HEK293 (cell line): ENCODE measurements at regions not wholly inside any gene's neighbourhood (a gene's known extent, or its start where the extent isn't known, plus 50 kb on each side); places are given as distances from the start of the nearest gene placed in this dataset.

ENCODE experiments used
- CTCF ChIA-PET: fragments of 350-600 bp; formaldehyde crosslinking; extraction: SDS; loops from one replicate; lab custom pipeline; 2021; ENCODE audit warnings: antibody characterized with exemption; lab: Yijun Ruan, JAX
- POLR2A ChIA-PET: fragments of 300-600 bp; formaldehyde crosslinking; extraction: SDS; loops from one replicate; lab custom pipeline; 2020; ENCODE audit warnings: antibody characterized with exemption, inconsistent platforms; lab: Yijun Ruan, JAX
- H3K27ac ChIP-seq: fragments of 200-500 bp; sonication (Bioruptor generic); 2 replicates; pipeline ENCODE4 v1.5.1; 2014; ENCODE audit warnings: low read depth, low read length, control low read depth, inconsistent platforms; ENCODE audit errors: extremely low read depth
- H3K36me3 ChIP-seq, 2 experiments: fragments of 200-500 bp in 1 of 2; sonication (Bioruptor generic) in 1 of 2; 1 replicate in 1 of 2; 2 replicates in 1 of 2; pipeline ENCODE4 v1.5.1; 2014 to 2017; ENCODE audit warnings: inconsistent platforms in 2 of 2, low read length in 2 of 2; ENCODE audit not compliant: control insufficient read depth in 2 of 2, insufficient read depth in 1 of 2
- H3K4me1 ChIP-seq: fragments of 200-500 bp; sonication (Bioruptor generic); 2 replicates; pipeline ENCODE4 v1.5.1; 2014; ENCODE audit warnings: mild to moderate bottlenecking, low read length, inconsistent platforms; ENCODE audit not compliant: control insufficient read depth, insufficient read depth
- H3K4me3 ChIP-seq: 2 replicates; pipeline ENCODE4 v1.5.1; 2011; ENCODE audit warnings: low read depth, mild to moderate bottlenecking, control low read depth, low read length, moderate library complexity
- H3K9me3 ChIP-seq: fragments of 200-500 bp; sonication (Bioruptor generic); 2 replicates; pipeline ENCODE4 v1.5.1; 2014; ENCODE audit warnings: low read depth, low read length, inconsistent platforms; ENCODE audit not compliant: control insufficient read depth, insufficient read depth
- FEZF1 ChIP-seq: fragments of 450-650 bp; formaldehyde crosslinking; IDR thresholded peaks from 2 replicates; pipeline ENCODE4 v1.5.1; 2016; ENCODE audit warnings: missing biosample characterization, missing genetic modification characterization
- HOXA7 ChIP-seq: sonication (generic); formaldehyde crosslinking; IDR thresholded peaks from 2 replicates; pipeline ENCODE4 v1.8.1; 2022; ENCODE audit warnings: missing genetic modification reagents, borderline replicate concordance
- MEIS1 ChIP-seq: sonication (generic); formaldehyde crosslinking; IDR thresholded peaks from 2 replicates; pipeline ENCODE4 v1.8.1; 2022; ENCODE audit warnings: missing genetic modification reagents, mild to moderate bottlenecking, borderline replicate concordance
- OVOL3 ChIP-seq: fragments of 450-650 bp; formaldehyde crosslinking; IDR thresholded peaks from 2 replicates; pipeline ENCODE4 v1.5.1; 2016; ENCODE audit warnings: missing biosample characterization, missing genetic modification characterization
- SP2 ChIP-seq: fragments of 450-650 bp; formaldehyde crosslinking; IDR thresholded peaks from 2 replicates; pipeline ENCODE4 v1.5.1; 2016; ENCODE audit warnings: missing biosample characterization, missing genetic modification characterization
- ZBTB48 ChIP-seq: fragments of 450-650 bp; formaldehyde crosslinking; IDR thresholded peaks from 2 replicates; pipeline ENCODE4 v1.5.1; 2016; ENCODE audit warnings: missing biosample characterization, missing genetic modification characterization
- ZEB2 ChIP-seq: fragments of 450-650 bp; formaldehyde crosslinking; IDR thresholded peaks from 2 replicates; pipeline ENCODE4 v1.5.1; 2016; ENCODE audit warnings: missing biosample characterization, missing genetic modification characterization
- ZNF121 ChIP-seq: fragments of 450-650 bp; formaldehyde crosslinking; IDR thresholded peaks from 2 replicates; pipeline ENCODE4 v1.5.1; 2016; ENCODE audit warnings: missing biosample characterization, missing genetic modification characterization
- ZNF174 ChIP-seq: fragments of 450-650 bp; formaldehyde crosslinking; IDR thresholded peaks from 2 replicates; pipeline ENCODE4 v1.5.0; 2017; ENCODE audit warnings: missing biosample characterization, mild to moderate bottlenecking, missing genetic modification characterization
- ZNF248 ChIP-seq: fragments of 450-650 bp; formaldehyde crosslinking; IDR thresholded peaks from 2 replicates; pipeline ENCODE4 v1.5.1; 2017; ENCODE audit warnings: missing biosample characterization, missing genetic modification characterization
- ZNF266 ChIP-seq: fragments of 450-650 bp; formaldehyde crosslinking; IDR thresholded peaks from 2 replicates; pipeline ENCODE4 v1.5.1; 2016; ENCODE audit warnings: missing biosample characterization, missing genetic modification characterization, low read depth
- ZNF335 ChIP-seq: fragments of 450-650 bp; formaldehyde crosslinking; conservative IDR thresholded peaks from 2 replicates; pipeline ENCODE4 v1.5.1; 2016; ENCODE audit warnings: missing biosample characterization, missing genetic modification characterization
- ZNF341 ChIP-seq: fragments of 450-650 bp; formaldehyde crosslinking; IDR thresholded peaks from 2 replicates; pipeline ENCODE4; 2016; ENCODE audit warnings: low read depth, missing biosample characterization, missing genetic modification characterization
- ZNF366 ChIP-seq: fragments of 450-650 bp; formaldehyde crosslinking; conservative IDR thresholded peaks from 2 replicates; pipeline ENCODE4 v1.5.1; 2016; ENCODE audit warnings: missing biosample characterization, missing genetic modification characterization
- ZNF514 ChIP-seq: fragments of 450-650 bp; formaldehyde crosslinking; IDR thresholded peaks from 2 replicates; pipeline ENCODE4 v1.5.1; 2016; ENCODE audit warnings: missing biosample characterization, missing genetic modification characterization
- ZNF521 ChIP-seq: fragments of 450-650 bp; formaldehyde crosslinking; IDR thresholded peaks from 2 replicates; pipeline ENCODE4 v1.5.1; 2017; ENCODE audit warnings: missing biosample characterization, mild to moderate bottlenecking, missing genetic modification characterization
- ZNF530 ChIP-seq: fragments of 450-650 bp; formaldehyde crosslinking; IDR thresholded peaks from 2 replicates; pipeline ENCODE4 v1.5.1; 2016; ENCODE audit warnings: low read depth, missing biosample characterization, missing genetic modification characterization
- ZNF548 ChIP-seq: fragments of 450-650 bp; formaldehyde crosslinking; IDR thresholded peaks from 2 replicates; pipeline ENCODE4 v1.5.1; 2016; ENCODE audit warnings: missing biosample characterization, missing genetic modification characterization
- ZNF600 ChIP-seq: fragments of 450-650 bp; formaldehyde crosslinking; IDR thresholded peaks from 2 replicates; pipeline ENCODE4 v1.5.1; 2016; ENCODE audit warnings: missing biosample characterization, missing genetic modification characterization
- ZNF843 ChIP-seq: fragments of 450-650 bp; formaldehyde crosslinking; IDR thresholded peaks from 2 replicates; pipeline ENCODE4 v1.5.1; 2016; ENCODE audit warnings: missing biosample characterization, missing genetic modification characterization
- ZSCAN30 ChIP-seq: fragments of 450-650 bp; IDR thresholded peaks from 2 replicates; pipeline ENCODE4 v1.5.1; 2018; ENCODE audit warnings: missing biosample characterization, mild to moderate bottlenecking, missing genetic modification characterization, moderate library complexity
- ZXDB ChIP-seq: fragments of 450-650 bp; formaldehyde crosslinking; IDR thresholded peaks from 2 replicates; pipeline ENCODE4 v1.5.1; 2016; ENCODE audit warnings: missing biosample characterization, missing genetic modification characterization
- TF ChIP-seq, protein P1 (sequence below): fragments of 450-650 bp; IDR thresholded peaks from 2 replicates; pipeline ENCODE4 v1.5.1; 2018; ENCODE audit warnings: missing biosample characterization, mild to moderate bottlenecking, missing genetic modification characterization
- TF ChIP-seq, protein P2 (sequence below): fragments of 450-650 bp; formaldehyde crosslinking; optimal IDR thresholded peaks from 2 replicates; pipeline ENCODE3; 2016; ENCODE audit warnings: missing biosample characterization, mild to moderate bottlenecking, missing genetic modification characterization
- TF ChIP-seq, protein P3 (sequence below): fragments of 450-650 bp; formaldehyde crosslinking; IDR thresholded peaks from 2 replicates; pipeline ENCODE4 v1.5.1; 2016; ENCODE audit warnings: missing biosample characterization, missing genetic modification characterization
- TF ChIP-seq, protein P4 (sequence below): fragments of 450-650 bp; formaldehyde crosslinking; IDR thresholded peaks from 2 replicates; pipeline ENCODE4 v1.5.1; 2017; ENCODE audit warnings: missing biosample characterization, missing genetic modification characterization

DNA sequence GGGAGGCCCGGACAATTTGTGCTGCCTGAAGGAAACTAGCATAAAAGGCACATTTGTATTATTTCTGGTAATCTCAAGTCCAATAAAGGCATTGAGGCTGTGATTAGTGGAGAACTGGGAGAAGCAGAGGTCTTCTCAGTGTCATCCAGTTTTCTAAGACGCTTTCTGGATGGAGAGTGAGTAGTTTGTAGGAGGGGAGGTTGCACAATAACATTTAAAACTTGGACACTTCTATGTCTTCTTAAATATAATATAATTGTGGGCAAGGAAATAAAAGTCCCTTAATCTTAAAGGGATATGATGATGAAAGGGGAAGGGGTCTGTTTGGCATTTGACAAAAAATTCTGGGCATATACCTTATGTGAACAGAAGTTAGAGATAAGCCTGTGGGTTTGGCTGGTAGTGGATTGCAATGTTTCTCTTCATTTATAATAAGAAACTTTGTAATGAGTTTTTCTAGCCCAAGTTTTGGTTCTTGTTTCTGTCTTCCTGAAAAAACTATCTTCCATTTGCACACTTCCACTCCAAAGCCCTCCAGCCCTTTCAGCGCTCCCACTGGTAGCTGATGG lies 291.6 kb upstream of the TGFBR2 start:
- POLR2A ChIA-PET = no interaction called here

DNA sequence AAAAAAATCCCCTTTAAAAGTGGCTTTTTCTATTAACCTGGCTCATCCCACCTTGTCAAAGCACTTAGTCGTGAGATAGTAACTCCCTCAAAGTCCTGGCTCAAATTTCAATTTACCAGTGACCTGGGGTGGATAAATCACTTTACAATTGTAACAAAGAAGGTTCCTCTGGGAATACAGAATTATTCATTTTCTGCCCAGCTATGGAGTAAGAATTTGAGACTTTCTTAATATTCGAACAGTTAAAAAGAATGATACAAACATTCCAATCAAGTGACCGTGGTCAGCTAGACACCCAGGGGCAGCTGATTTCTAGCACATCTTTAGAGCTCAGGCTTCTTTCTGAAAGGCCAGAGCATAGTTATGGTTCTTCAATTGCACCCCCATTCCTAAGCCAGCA lies 291.0 kb upstream of the TGFBR2 start:
- H3K4me3 ChIP-seq = no peak overlapping the region
- TF ChIP-seq, protein P1, sequence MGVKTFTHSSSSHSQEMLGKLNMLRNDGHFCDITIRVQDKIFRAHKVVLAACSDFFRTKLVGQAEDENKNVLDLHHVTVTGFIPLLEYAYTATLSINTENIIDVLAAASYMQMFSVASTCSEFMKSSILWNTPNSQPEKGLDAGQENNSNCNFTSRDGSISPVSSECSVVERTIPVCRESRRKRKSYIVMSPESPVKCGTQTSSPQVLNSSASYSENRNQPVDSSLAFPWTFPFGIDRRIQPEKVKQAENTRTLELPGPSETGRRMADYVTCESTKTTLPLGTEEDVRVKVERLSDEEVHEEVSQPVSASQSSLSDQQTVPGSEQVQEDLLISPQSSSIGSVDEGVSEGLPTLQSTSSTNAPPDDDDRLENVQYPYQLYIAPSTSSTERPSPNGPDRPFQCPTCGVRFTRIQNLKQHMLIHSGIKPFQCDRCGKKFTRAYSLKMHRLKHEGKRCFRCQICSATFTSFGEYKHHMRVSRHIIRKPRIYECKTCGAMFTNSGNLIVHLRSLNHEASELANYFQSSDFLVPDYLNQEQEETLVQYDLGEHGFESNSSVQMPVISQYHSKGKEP (tag by site-specific recombination) = no peak
- TF ChIP-seq, protein P2, sequence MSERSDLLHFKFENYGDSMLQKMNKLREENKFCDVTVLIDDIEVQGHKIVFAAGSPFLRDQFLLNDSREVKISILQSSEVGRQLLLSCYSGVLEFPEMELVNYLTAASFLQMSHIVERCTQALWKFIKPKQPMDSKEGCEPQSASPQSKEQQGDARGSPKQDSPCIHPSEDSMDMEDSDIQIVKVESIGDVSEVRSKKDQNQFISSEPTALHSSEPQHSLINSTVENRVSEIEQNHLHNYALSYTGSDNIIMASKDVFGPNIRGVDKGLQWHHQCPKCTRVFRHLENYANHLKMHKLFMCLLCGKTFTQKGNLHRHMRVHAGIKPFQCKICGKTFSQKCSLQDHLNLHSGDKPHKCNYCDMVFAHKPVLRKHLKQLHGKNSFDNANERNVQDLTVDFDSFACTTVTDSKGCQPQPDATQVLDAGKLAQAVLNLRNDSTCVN (tag by site-specific recombination) = no peak
- no peak for TF ChIP-seq ZNF248 (tag by site-specific recombination)
- TF ChIP-seq, all 188 proteins: peak for 0
- CTCF ChIA-PET = no interaction called here
- no peaks in the 10 kb centered on the region for H3K9me3 ChIP-seq
- no peak overlapping the region for H3K27ac ChIP-seq
- H3K36me3 ChIP-seq = no peaks in the 10 kb centered on the region
- POLR2A ChIA-PET = no interaction called here
- no peaks in the 10 kb centered on the region for H3K4me1 ChIP-seq

More for the DNA sequence above, 291.6 kb upstream of the TGFBR2 start:
- Histone ChIP-seq H3K4me3 (no peak overlapping the region), H3K36me3 (no peaks in the 10 kb centered on the region), H3K9me3 (no peaks in the 10 kb centered on the region), H3K27ac (no peak overlapping the region), H3K4me1 (no peaks in the 10 kb centered on the region)
- CTCF ChIA-PET = no interaction called here
- TF ChIP-seq ZEB2 (no peak), ZXDB (no peak), ZNF341 (tag by site-specific recombination) (no peak), ZNF174 (no peak), ZNF514 (tag by site-specific recombination) (no peak), ZNF266 (tag by site-specific recombination) (no peak), MEIS1 (no peak), ZNF335 (tag by site-specific recombination) (no peak), ZNF530 (tag by site-specific recombination) (no peak), FEZF1 (no peak), ZNF521 (no peak)
- TF ChIP-seq, protein P3, sequence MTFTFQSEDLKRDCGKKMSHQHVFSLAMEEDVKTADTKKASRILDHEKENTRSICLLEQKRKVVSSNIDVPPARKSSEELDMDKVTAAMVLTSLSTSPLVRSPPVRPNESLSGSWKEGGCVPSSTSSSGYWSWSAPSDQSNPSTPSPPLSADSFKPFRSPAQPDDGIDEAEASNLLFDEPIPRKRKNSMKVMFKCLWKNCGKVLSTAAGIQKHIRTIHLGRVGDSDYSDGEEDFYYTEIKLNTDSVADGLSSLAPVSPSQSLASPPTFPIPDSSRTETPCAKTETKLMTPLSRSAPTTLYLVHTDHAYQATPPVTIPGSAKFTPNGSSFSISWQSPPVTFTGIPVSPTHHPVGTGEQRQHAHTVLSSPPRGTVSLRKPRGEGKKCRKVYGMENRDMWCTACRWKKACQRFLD (tag by site-specific recombination) = no peak
- TF ChIP-seq, protein P4, sequence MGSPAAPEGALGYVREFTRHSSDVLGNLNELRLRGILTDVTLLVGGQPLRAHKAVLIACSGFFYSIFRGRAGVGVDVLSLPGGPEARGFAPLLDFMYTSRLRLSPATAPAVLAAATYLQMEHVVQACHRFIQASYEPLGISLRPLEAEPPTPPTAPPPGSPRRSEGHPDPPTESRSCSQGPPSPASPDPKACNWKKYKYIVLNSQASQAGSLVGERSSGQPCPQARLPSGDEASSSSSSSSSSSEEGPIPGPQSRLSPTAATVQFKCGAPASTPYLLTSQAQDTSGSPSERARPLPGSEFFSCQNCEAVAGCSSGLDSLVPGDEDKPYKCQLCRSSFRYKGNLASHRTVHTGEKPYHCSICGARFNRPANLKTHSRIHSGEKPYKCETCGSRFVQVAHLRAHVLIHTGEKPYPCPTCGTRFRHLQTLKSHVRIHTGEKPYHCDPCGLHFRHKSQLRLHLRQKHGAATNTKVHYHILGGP (tag by site-specific recombination) = no peak

DNA sequence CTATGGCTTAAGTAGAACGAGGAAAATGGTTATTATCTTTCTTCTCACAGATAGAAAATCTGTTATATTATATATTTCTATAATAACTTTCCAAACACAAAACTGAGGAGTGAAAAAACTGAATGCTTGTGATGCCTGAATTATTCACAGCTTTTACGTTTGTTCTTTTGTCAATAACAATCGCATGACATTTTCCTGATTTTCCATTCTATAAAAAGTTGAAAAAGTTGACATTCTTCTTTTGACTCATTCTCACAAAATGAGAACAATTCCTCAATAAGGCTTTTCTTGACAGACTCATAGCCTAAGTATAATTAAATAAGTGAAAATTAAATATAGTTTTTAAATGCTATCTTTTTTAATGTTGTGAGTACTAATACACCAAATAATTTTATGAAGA lies 288.8 kb upstream of the TGFBR2 start:
- H3K9me3 ChIP-seq = no peaks in the 10 kb centered on the region
- no peak overlapping the region for H3K4me3 ChIP-seq
- POLR2A ChIA-PET = no interaction called here
- no peak overlapping the region for H3K27ac ChIP-seq
- CTCF ChIA-PET = interaction anchor here (0.5 to 0.7 kb wide), 2 partner anchors 372 to 506 kb away, joined by 3 read pairs; no protein-coding TSS in a partner anchor
- no peaks in the 10 kb centered on the region for H3K36me3 ChIP-seq
- H3K4me1 ChIP-seq = no peaks in the 10 kb centered on the region
- TF ChIP-seq ZNF266 (tag by site-specific recombination) (no peak), ZBTB48 (tag by site-specific recombination) (no peak), ZNF843 (no peak), ZSCAN30 (no peak), OVOL3 (tag by site-specific recombination) (no peak), ZNF600 (tag by site-specific recombination) (no peak), ZNF121 (no peak), ZNF248 (tag by site-specific recombination) (no peak), SP2 (tag by site-specific recombination) (no peak), ZNF366 (tag by site-specific recombination) (no peak), HOXA7 (no peak), ZNF548 (no peak)
